H1 (cell line): ENCODE measurements at regions not wholly inside any gene's neighbourhood (a gene's known extent, or its start where the extent isn't known, plus 50 kb on each side); places are given as distances from the start of the nearest gene placed in this dataset.

Experiments used
- ATF2 ChIP-seq: IDR thresholded peaks from 2 replicates; pipeline ENCODE4 v1.6.1; 2012; ENCODE audit warnings: low read length, inconsistent platforms
- CHD7 ChIP-seq: fragments of 300-600 bp; sonication (generic); IDR thresholded peaks from 2 replicates; pipeline ENCODE4 v1.7.1; 2012; ENCODE audit warnings: low read length, moderate library complexity, mild to moderate bottlenecking, inconsistent platforms; ENCODE audit not compliant: insufficient replicate concordance
- NANOG ChIP-seq: IDR thresholded peaks from 2 replicates; pipeline ENCODE4 v1.6.1; 2011; ENCODE audit warnings: low read length, low read depth, mild to moderate bottlenecking, inconsistent platforms; ENCODE audit not compliant: insufficient read depth, poor library complexity, severe bottlenecking
- RNF2 ChIP-seq: fragments of 200-900, 300-1000 bp; sonication (generic); IDR thresholded peaks from 2 replicates; pipeline ENCODE4 v1.7.1; 2016; ENCODE audit warnings: borderline replicate concordance, low read depth, mild to moderate bottlenecking, antibody characterized with exemption, low read length; ENCODE audit not compliant: poor library complexity, severe bottlenecking; ENCODE audit errors: missing control alignments
- SP4 ChIP-seq: IDR thresholded peaks from 2 replicates; pipeline ENCODE4 v1.6.1; 2012; ENCODE audit warnings: low read length, inconsistent platforms

GRCh38 chr2:107258531-107259407, 372.8 kb upstream of the ST6GAL2 start (continued):
- no peak for TF ChIP-seq CHD7
- no peak for TF ChIP-seq ATF2
- TF ChIP-seq SP4 = no peak
- TF ChIP-seq NANOG = no peak
- no peak for TF ChIP-seq RNF2
